Keratinocyte (primary cell): ENCODE measurements at regions not wholly inside any gene's neighbourhood (a gene's known extent, or its start where the extent isn't known, plus 50 kb on each side); places are given as distances from the start of the nearest gene placed in this dataset.

ENCODE experiments used
- DNase-seq: peaks from one replicate; pipeline ENCODE4 v3.0.0-alpha.2; 2011; ENCODE audit warnings: low read depth, missing footprints, low spot score
- FAIRE-seq: peaks from 2 replicates; lab custom pipeline; 2011; peaks lifted over from hg19 to GRCh38; lab: Jason Lieb, UNC
- H2AFZ ChIP-seq: 2 replicates; pipeline ENCODE4 v1.6.0; 2012; ENCODE audit warnings: low read length, control low read depth, inconsistent platforms; ENCODE audit not compliant: control insufficient read depth
- H3K27ac ChIP-seq: 2 replicates; pipeline ENCODE4 v1.5.1; 2011; ENCODE audit warnings: low read length; ENCODE audit not compliant: control insufficient read depth, insufficient read depth
- H3K27me3 ChIP-seq: 3 replicates; pipeline ENCODE4 v1.6.0; 2011; ENCODE audit warnings: low read length; ENCODE audit not compliant: control insufficient read depth, insufficient read depth; ENCODE audit errors: extremely low read depth
- H3K36me3 ChIP-seq, 2 experiments: 2 replicates in 1 of 2; 3 replicates in 1 of 2; pipeline ENCODE4 v1.5.1; 2011; ENCODE audit warnings: low read length in 2 of 2, mild to moderate bottlenecking in 1 of 2; ENCODE audit not compliant: control insufficient read depth in 2 of 2, insufficient read depth in 2 of 2; ENCODE audit errors: extremely low read depth in 1 of 2
- H3K4me1 ChIP-seq: 3 replicates; pipeline ENCODE4 v1.5.1; 2011; ENCODE audit warnings: low read length; ENCODE audit not compliant: control insufficient read depth, insufficient read depth; ENCODE audit errors: extremely low read depth
- H3K4me2 ChIP-seq: 3 replicates; pipeline ENCODE4 v1.6.0; 2011; ENCODE audit warnings: low read depth, low read length; ENCODE audit not compliant: control insufficient read depth, insufficient read depth; ENCODE audit errors: extremely low read depth
- H3K4me3 ChIP-seq, 3 experiments: fragments of 200-600 bp in 1 of 3; sonication (generic) in 1 of 3; 2 replicates in 2 of 3; 3 replicates in 1 of 3; pipeline ENCODE4 v1.5.1; 2011 to 2016; ENCODE audit warnings: low read length in 3 of 3, mild to moderate bottlenecking in 3 of 3, control low read depth in 2 of 3, inconsistent platforms in 1 of 3, low read depth in 1 of 3, mixed read lengths in 1 of 3, mixed run types in 1 of 3, moderate library complexity in 1 of 3; ENCODE audit not compliant: control insufficient read depth in 2 of 3, insufficient read depth in 2 of 3; ENCODE audit errors: extremely low read depth in 1 of 3
- H3K79me2 ChIP-seq: 2 replicates; pipeline ENCODE4 v1.6.0; 2012; ENCODE audit warnings: low read length; ENCODE audit not compliant: control insufficient read depth, insufficient read depth
- H3K9ac ChIP-seq: 3 replicates; pipeline ENCODE4 v1.6.0; 2011; ENCODE audit warnings: low read length; ENCODE audit not compliant: control insufficient read depth, insufficient read depth; ENCODE audit errors: extremely low read depth
- H3K9me1 ChIP-seq: 3 replicates; pipeline ENCODE4 v1.6.0; 2011; ENCODE audit warnings: low read length; ENCODE audit not compliant: control insufficient read depth, insufficient read depth; ENCODE audit errors: extremely low read depth
- H3K9me3 ChIP-seq: 2 replicates; pipeline ENCODE4 v1.5.1; 2012; ENCODE audit warnings: low read depth, low read length; ENCODE audit not compliant: control insufficient read depth
- H4K20me1 ChIP-seq: 3 replicates; pipeline ENCODE4 v1.6.0; 2011; ENCODE audit warnings: low read length; ENCODE audit not compliant: control insufficient read depth, insufficient read depth; ENCODE audit errors: extremely low read depth
- CTCF ChIP-seq, 3 experiments: IDR thresholded peaks in 1 of 3; conservative IDR thresholded peaks in 1 of 3; optimal IDR thresholded peaks in 1 of 3; 2 replicates in 2 of 3; 3 replicates in 1 of 3; pipeline versions ENCODE3 to v1.5.1; 2011; ENCODE audit warnings: low read length in 3 of 3, mild to moderate bottlenecking in 3 of 3, moderate library complexity in 2 of 3, control low read depth in 1 of 3, inconsistent platforms in 1 of 3; ENCODE audit not compliant: insufficient read depth in 2 of 3; ENCODE audit errors: extremely low read depth in 1 of 3
- EZH2 ChIP-seq: IDR thresholded peaks from one replicate; pipeline ENCODE4 v1.6.1; 2012; ENCODE audit warnings: inconsistent platforms, mild to moderate bottlenecking, low read length, moderate library complexity
- dilution Hi-C: fragments of 300-500 bp; cut with MboI; formaldehyde crosslinking; loops from one replicate; pipeline ENCODE4 v1.7.0; 2020; ENCODE audit warnings: low sequenced_read_pairs; ENCODE audit not compliant: extremely low pct_ligation_motif_present

- dilution Hi-C loops: no loop called here
- no peak overlapping the region for H3K4me3 ChIP-seq
- H3K9me1 ChIP-seq: no peaks in the 10 kb centered on the region
- no peak overlapping the region for H3K9ac ChIP-seq
- DNase-seq: no peak
- no peaks in the 10 kb centered on the region for H3K9me3 ChIP-seq
- H3K4me2 ChIP-seq: no peak overlapping the region
- TF ChIP-seq EZH2: no peak
- TF ChIP-seq CTCF (optimal IDR thresholded peaks at IDR 0.05 in 1 of 3, IDR thresholded peaks at IDR 0.05 in 1 of 3, conservative IDR thresholded peaks at IDR 0.05 in 1 of 3; ENCODE audit: extremely low read depth in 1 of 3, insufficient read depth in 2 of 3, low read length in 3 of 3): no peak
- no peak overlapping the region for H2AFZ ChIP-seq
- no peaks in the 10 kb centered on the region for H3K36me3 ChIP-seq
- FAIRE-seq: no peak
- H3K79me2 ChIP-seq: no peaks in the 10 kb centered on the region
- H3K4me1 ChIP-seq: no peaks in the 10 kb centered on the region
- no peaks in the 10 kb centered on the region for H3K27me3 ChIP-seq
- H4K20me1 ChIP-seq: no peaks in the 10 kb centered on the region
- H3K27ac ChIP-seq: no peak overlapping the region
Observed at GRCh38 chr9:82122731-82123130, 134.2 kb downstream of the SPATA31D1 start.

- FAIRE-seq (no peak), DNase-seq (no peak)
- no peaks in the 10 kb centered on the region for H3K4me1 ChIP-seq
- H3K9ac ChIP-seq: no peak overlapping the region
- no peaks in the 10 kb centered on the region for H3K9me1 ChIP-seq
- dilution Hi-C loops: no loop called here
- no peaks in the 10 kb centered on the region for H3K9me3 ChIP-seq
- H3K27me3 ChIP-seq: no peaks in the 10 kb centered on the region
- no peaks in the 10 kb centered on the region for H4K20me1 ChIP-seq
- H2AFZ ChIP-seq: no peak overlapping the region
- TF ChIP-seq EZH2 (no peak), CTCF (optimal IDR thresholded peaks at IDR 0.05 in 1 of 3, IDR thresholded peaks at IDR 0.05 in 1 of 3, conservative IDR thresholded peaks at IDR 0.05 in 1 of 3; ENCODE audit: extremely low read depth in 1 of 3, insufficient read depth in 2 of 3, low read length in 3 of 3) (no peak)
- no peaks in the 10 kb centered on the region for H3K36me3 ChIP-seq
- H3K4me2 ChIP-seq: no peak overlapping the region
- no peak overlapping the region for H3K27ac ChIP-seq
- H3K79me2 ChIP-seq: no peaks in the 10 kb centered on the region
- no peak overlapping the region for H3K4me3 ChIP-seq
Observed at GRCh38 chr9:82124090-82124489, 135.5 kb downstream of the SPATA31D1 start.
